ENCODE measurements at regions not wholly inside any gene's neighbourhood (a gene's known extent, or its start where the extent isn't known, plus 50 kb on each side); places are given as distances from the start of the nearest gene placed in this dataset.

DNA sequence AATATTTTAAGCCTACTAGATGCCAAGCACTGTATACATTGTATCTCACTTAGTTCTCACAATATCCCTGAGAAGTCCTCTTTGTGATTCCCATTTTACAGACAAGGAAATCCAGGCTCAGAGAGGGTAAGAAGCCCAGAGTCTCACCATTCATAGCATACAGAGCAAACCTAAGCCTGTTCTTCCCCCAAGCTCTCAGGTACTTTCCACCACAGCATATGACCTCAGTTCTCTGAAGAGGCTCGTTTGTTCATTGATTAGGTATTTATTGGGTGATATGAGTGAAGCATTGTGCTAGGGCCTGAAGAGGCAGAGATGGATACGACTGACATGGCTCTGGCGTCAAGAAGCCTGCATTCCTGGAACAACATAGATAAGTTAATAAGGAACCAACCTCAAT is 310.9 kb upstream of the UMPS start:
- ChIA-PET POLR2A (no interaction called here), CTCF (no interaction called here)

DNA sequence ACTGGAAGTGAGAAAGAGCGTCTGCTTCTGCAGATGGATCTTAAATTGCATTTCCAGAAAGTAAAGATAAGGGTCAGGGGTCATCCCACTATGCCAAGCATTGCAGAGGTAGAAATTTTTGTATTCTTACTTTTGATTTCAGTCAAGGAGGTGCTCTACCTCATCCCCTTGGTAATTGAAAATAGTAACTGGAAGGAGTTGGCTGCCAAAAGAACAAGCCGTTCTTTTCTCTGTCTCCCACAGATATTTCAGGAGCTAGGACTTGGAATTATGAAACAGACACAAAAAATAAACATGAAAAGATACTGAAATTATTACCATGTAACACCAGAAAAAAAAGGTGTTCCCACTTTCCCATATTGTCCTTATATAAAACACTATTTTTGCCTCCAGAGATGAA is 309.9 kb upstream of the UMPS start:
- CTCF ChIA-PET: no interaction called here
- POLR2A ChIA-PET: no interaction called here

DNA sequence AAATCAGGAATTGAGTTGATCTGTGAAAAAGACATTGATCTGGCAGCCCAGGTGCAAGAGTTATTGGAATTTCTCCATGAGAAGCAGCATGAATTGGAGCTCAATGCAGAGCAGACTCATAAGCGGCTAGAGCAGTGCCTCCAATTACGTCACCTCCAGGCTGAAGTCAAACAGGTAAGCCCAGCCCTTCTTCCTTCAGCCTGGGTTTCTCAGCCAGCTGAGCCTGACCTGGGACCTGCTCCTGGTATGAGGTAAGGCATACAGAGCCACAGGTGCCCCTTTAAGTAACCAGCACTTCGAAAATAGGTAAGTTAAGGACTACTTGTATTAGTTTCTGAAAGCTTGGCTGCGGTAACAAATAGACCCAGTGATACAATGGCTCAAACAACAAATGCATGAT is 307.4 kb upstream of the UMPS start:
- ChIA-PET POLR2A (no interaction called here), CTCF (no interaction called here)

DNA sequence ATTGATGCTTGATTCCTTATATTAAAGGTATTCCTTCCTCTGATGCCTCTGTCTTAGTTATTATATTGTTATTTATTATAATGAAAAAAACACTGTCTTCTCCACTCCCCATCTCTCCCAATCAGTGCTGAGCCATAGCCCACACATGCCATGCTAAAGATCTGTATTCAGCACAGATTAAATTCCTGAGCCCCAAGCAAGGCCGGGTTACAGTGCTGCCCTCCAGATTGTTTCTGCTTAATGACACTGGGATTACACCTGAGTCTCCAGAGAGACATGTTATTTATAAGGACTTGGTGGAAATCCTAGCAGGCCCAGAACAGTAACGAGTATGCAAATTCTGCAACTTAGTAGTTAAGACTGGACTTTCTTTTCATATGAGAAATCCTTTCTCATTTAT is 305.9 kb upstream of the UMPS start:
- POLR2A ChIA-PET: no interaction called here
- CTCF ChIA-PET: no interaction called here

DNA sequence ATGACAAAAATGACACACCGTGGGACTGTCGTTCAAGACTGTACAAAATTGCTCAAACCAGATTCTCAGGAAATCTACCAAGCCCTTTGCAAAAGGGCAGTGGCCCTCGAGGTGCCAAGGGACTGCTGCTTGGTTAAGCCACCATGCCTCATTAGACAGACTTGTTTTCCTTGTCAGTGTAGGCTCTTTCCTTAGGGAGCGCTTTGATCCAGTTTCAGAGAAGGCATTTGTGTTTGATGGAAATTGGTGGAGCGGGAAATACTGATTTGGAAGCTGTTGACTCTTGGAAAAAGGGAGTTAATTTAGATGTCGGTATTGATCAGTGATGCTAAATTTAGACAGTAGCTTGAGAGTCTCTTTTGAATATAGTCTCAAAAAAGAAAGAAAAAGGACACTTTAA is 304.3 kb upstream of the UMPS start:
- CTCF ChIA-PET: no interaction called here
- POLR2A ChIA-PET: no interaction called here

DNA sequence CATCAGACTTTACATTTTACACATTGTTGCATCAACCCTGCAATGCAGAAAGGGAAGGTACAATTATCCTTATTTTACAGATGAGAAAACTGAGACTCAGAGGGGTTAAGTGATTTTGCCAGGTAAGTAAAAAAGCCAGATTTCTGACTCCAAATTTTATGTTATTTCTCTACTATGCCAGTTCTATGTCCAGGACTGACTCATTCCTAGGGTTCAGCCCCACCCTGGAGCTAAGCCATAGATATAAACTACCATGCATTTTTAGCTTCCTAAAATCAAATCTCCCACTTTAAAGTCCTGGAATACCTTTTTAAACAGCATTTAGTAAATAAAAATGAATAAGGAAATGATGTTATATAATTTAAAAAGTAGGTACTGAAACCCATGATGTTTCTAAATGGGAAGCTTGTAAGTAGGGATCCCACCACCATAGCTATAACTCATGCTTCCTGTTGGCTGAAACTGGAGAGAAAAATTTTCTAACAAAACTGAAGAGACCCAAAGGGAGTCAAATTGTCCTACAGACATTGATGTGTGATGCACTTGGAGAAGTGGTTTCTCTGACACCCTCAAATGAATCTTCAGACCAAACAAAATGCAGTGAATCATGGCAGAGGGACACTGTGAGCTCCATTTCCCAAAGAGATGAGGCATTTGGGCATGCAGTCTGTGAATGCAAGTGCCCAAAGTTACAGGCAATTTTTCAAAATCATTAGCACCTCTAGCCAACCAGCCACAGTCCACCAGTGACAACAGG is 301.7 kb upstream of the UMPS start:
- CTCF ChIA-PET: no interaction called here
- POLR2A ChIA-PET: no interaction called here

DNA sequence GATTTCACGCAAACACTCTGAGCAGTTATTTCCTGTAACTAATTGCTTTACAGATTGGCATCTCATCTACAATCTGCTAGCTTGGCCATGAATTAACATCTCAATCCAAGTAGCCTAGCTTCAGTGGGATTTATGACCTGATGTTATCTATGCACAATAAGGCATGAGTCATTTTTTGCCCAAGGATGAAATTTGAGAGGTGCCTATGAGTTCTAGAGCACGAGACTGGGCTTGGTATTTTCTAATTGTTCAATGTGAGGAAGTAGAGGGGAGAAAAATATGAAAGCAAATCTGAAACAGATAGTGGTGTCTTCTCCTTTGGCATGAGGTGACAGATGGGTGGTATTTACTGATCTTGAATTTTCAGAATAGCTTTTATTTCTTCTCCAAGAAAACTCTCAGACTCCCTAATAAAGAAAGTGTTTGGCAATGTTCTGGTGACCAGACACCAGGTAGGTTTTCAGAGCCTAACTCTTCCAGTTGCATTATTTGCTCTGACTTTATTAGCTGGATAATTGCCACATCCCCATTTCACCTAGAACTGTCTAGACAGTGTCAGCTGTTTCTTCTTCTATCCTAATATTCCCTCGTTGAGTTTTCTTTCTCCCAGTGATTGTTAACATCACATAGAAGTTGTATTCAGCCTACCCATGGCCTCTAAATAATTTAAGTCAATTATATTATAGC is 301.0 kb upstream of the UMPS start:
- ChIA-PET POLR2A (no interaction called here), CTCF (no interaction called here)

DNA sequence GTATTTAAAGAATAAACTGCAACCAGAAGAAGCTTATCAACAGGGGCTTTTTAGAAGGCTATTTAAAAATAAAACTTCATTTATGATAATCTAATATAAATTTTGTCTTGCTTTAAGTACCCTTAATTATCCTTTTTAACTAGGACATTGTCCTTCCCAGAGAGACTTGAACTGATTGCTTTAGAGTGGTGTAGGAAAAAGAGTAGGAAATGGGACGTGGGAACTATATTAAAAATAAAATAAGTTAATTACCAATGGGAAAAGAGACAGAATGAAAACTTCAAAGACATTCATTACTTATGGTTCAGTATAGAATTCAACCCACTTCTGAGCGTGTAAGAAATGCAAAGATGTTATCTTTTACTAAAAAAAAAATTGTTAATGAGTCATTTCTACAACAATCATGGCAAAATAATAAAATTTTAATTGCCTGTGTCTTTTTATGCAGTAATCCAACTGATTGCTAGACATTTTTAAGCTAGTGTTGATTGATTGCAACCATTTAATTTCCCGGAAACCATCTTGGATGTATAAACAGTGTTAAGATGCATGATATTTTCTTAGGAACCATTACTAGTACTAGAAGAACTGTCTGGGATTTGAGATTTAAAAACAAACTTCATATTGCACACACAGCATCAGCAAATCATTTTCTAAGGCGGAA is 298.8 kb upstream of the UMPS start:
- CTCF ChIA-PET: no interaction called here

DNA sequence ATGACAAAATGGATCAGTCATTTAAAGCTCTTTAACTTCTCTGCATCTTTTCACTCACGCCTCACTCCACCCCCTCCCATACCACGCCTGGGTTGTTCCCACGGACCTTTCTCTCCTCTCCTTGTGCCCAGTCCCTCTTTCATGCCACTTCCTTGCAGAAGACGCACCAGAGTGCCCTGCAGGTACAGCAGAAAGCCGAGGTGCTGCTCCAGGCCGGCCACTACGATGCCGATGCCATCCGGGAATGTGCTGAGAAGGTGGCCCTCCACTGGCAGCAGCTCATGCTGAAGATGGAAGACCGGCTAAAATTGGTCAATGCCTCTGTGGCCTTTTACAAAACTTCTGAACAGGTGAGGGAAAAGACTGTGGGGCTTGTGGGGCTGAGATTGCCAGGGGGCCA is 296.1 kb upstream of the UMPS start:
- ChIA-PET POLR2A (no interaction called here), CTCF (no interaction called here)

More for the DNA sequence above, 298.8 kb upstream of the UMPS start:
- POLR2A ChIA-PET: no interaction called here

DNA sequence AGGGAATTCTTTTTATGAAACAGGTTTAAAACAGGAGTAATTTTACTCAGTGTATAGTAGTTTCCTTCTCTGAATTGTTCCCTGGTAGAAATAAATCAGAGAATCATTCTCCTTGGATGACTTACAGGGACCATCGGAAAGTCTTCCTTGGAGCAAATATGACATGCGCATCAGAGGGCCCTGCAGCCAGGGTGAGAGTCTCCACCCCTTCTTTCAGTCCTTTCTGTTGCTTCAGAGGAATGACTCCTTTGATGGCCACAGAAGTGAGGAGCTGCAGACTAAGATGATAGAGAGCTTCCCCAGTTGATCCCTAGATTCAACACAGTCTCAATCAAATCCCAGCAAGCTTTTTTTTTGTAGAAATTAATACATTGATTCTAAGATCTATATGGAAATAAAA is 294.8 kb upstream of the UMPS start:
- POLR2A ChIA-PET: no interaction called here
- CTCF ChIA-PET: no interaction called here

DNA sequence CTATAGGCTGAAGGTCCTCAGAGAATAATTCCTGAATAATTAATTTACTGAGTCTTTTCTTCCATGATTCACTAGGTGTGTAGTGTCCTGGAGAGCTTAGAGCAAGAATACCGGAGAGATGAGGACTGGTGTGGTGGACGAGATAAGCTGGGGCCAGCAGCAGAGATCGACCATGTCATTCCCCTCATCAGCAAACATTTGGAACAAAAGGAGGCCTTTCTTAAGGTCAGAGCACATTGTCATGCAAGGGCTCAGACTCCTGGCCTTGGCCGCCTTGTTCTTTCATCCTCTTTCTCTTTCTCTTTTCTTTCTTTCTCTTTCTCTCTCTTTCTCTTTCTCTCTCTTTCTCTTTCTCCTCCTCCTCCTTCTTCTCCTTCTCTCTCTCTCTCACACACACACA is 291.4 kb upstream of the UMPS start:
- ChIA-PET CTCF (no interaction called here), POLR2A (no interaction called here)

DNA sequence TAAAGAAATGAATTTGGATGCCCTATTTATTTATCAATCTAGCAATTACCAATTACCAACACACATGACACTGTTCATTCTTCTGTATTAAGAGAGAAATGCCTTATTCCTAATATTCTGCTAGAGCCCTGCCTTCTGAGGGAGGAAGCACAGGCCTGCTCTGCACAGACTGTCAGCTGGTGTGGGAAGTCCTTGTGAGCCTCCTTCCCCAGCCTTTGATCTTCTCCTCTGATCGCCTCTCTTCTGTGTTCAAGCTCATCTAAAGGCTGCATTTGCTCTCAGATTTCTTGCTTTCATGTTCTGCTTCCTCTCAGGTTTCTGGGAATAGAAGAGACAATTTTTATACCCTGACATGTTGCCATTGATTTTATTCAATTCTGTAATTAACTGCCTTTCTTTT is 290.6 kb upstream of the UMPS start:
- POLR2A ChIA-PET: no interaction called here
- CTCF ChIA-PET: no interaction called here

DNA sequence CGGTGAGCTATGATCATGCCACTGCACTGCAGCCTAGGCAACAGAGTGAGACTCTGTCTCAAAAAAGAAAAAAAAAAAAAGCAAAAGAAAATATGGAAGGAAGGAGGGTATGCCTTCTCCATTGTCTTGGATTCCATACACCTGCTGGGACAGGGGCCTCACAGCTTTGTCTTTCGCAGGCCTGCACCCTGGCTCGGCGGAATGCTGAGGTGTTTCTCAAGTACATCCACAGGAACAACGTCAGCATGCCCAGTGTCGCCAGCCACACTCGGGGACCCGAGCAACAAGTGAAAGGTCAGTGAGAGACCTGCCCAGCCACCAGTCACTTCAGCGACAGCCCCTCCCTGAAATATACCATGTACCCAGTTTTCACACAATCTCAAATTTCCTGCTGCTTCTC is 288.5 kb upstream of the UMPS start:
- CTCF ChIA-PET: no interaction called here

DNA sequence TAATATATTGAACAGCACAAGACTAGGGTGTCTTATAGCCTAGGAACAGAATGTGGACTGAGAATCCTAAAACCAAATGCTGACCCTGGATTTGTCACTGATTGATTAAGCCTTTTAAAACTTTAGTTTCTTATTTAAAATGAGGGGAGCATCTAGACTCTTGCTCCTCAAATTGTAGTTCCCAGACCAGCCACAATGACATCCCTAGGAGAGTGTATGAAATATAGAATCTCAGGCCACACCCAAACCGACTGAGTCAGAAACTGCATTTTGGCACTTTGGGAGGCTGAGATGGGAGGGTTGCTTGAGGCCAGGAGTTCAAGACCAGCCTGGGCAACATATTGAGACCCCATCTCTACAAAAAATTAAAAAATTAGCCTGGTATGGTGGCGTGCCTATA is 287.8 kb upstream of the UMPS start:
- ChIA-PET POLR2A (no interaction called here), CTCF (no interaction called here)

More for the DNA sequence above, 288.5 kb upstream of the UMPS start:
- POLR2A ChIA-PET: no interaction called here

DNA sequence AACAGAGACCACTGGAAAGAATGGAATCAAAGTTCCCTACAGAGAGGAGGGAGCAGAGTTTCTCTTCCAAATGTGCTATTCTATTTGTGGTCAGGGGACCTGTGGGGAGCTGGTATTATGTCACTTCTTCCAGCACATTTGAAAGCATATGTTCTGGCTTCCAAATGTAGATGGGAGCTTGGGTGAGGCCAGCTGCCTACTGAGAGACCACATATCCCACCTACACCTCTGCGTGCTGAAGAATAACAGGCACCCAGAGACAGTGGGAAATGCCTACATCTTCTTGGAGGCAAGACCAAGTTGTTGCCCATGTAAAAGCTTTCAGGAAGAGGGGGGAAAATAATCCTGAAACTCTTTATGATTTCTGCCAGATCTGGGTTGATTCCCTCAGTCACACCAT is 286.8 kb upstream of the UMPS start:
- POLR2A ChIA-PET: no interaction called here
- CTCF ChIA-PET: no interaction called here

DNA sequence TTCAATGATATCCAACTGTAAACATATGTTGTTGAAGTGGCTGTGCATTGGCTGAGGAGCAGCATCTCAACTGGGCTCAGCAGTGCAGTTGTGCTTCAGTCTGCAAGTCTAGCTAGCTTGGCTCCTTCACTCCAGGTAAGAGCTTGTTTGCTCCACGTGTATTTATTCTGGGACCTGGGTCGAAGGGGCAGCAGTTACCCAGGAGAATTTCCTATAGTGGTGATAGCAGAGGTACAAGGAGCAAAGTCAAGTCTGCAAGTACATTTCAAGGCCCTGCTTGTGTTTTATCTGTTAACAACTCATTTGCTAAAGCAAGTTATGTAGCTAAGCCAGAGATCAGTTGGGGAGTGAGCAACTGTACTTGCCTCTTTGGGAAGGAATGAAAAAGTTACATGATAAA is 286.2 kb upstream of the UMPS start:
- CTCF ChIA-PET: no interaction called here
- POLR2A ChIA-PET: no interaction called here

DNA sequence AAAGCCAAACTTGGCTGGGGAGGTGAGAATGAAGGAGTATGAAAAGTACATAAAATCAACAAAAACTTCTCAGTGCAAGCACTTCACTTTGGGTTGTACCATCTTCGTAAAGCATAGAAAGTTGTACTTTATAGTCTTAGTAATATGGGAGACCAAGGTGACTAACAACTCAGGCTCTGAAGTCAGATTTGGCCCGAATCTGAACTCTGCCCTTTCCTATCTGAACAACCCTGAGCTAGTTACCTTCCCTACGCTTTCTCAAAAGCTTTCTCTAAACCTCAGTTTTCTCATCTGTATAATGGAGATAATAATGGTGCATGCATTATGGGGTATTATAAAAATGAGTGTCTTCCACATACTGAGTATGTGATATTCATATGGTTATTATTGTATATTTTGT is 285.4 kb upstream of the UMPS start:
- CTCF ChIA-PET: no interaction called here
- POLR2A ChIA-PET: no interaction called here

DNA sequence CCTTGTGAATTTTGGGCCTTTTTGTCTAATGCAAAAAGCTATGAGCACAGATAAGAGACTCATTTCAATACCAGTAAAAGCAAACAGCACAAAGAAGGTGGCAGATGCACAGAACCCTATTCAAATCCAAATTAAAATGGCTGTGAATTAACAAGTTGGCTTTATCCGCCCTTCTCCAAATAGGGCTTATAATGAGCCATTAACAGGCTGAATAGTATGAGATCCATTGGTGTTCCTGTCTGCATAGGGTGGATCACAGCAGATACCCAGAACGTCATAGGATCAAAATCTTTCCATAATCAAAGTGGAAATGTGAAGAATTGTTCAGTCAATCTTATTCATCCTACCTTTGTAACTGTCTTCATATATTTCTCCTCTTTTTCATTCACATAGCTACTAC is 282.4 kb upstream of the UMPS start:
- ChIA-PET CTCF (no interaction called here), POLR2A (no interaction called here)

DNA sequence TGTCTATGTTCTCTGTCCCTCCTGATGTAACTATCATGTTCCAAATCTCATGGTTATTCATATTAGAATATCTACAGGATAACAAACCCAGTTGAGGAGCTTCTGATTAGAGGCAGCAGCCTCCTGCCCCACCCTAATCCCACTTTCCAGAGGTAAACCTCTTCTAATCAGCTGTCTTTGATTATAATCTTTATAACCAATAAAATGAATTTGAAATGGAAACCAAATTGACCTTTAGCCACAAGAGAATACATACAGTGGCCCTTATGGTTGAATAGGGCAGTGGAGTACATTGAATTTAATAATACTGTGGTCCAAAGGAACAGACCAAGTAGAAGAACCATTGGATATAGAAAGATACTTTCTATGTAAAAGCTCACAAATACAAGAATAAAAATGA is 281.3 kb upstream of the UMPS start:
- POLR2A ChIA-PET: no interaction called here
- CTCF ChIA-PET: no interaction called here

DNA sequence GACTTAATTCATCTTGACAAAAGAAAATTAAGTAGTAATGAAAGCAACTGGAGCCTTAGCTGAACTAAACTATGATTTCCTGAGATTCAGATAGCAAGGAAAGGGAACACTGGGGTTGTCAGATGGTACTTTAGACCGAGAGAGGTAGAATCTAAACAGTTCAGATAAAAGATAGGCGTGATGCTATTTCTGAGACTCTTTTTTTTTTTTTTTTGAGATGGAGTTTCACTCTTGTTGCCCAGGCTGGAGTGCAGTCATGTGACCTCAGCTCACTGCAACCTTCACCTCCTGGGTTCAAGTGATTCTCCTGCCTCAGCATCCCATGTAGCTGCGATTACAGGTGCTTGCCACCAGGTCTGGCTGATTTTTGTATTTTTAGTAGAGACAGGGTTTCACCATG is 279.9 kb upstream of the UMPS start:
- CTCF ChIA-PET: no interaction called here
- POLR2A ChIA-PET: no interaction called here

DNA sequence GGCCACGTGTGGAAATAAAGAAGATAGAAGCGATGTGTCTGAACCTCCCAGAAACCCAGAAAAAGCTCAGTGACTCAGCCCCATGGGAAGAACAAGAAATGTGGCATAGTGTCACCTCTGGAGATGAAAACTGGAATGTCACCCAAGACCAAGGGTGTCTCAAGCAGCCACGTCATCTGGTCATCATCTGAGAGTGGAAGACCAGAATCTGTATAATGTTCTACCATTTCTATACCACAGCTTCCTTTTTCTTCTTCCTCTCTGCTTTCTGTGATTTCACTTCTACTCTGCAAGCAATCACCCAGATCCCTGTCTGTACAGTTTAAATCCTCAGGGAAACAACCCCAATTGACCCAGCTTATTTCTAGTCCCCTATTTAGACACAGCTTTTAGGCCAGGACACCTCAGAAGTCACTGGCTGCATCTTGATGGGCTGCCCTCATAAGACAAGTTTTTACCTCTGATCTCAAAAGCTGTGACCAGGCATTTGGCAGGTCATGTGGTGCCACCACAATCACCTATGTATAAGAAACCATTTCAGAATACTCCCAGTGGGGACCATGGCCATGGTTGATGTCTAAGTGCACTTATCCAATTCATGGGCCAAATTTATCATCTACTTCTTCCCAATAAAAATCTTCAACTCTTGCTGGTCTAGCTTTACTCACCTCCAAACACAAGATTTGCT is 278.5 kb upstream of the UMPS start:
- CTCF ChIA-PET: interaction anchor here (0.6 kb wide), 1 partner anchor 13 kb away, joined by 3 read pairs; no protein-coding TSS in a partner anchor
- POLR2A ChIA-PET: no interaction called here

Data from activated CD8-positive, alpha-beta memory T cell treated with anti-CD3 and anti-CD28 coated beads for 36 hours (primary cell).